Upper lobe of left lung (tissue), 4 donors: ENCODE measurements at regions not wholly inside any gene's neighbourhood (a gene's known extent, or its start where the extent isn't known, plus 50 kb on each side); places are given as distances from the start of the nearest gene placed in this dataset.
"Not testable (repeated sequence)": the region's sequence is repeated elsewhere in the genome, so short reads cannot be mapped to it uniquely, and the experiment has no call there.

Source experiments
- EP300 ChIP-seq, 4 donors: sonication (generic); formaldehyde crosslinking; IDR thresholded peaks; one replicate each; pipeline ENCODE4 v1.5.1; 2017; ENCODE audit warnings: antibody characterized with exemption in 4 of 4, control low read depth in 2 of 4
- POLR2A ChIP-seq, 4 donors: fragments of 450-650 bp; IDR thresholded peaks; one replicate each; pipeline ENCODE4 v1.5.1; 2016 to 2017; ENCODE audit warnings: antibody characterized with exemption in 4 of 4, mild to moderate bottlenecking in 2 of 4
- POLR2AphosphoS5 ChIP-seq, 2 donors: sonication (generic); formaldehyde crosslinking; IDR thresholded peaks; one replicate each; pipeline ENCODE4 v1.5.1; 2017; ENCODE audit warnings: antibody characterized with exemption in 2 of 2
- TF ChIP-seq, protein P1 (sequence below), 6 experiments: fragments of 450-650 bp in 4 of 6; fragments of 200-600 bp in 2 of 6; sonication (generic) in 2 of 6; IDR thresholded peaks; one replicate each; pipeline ENCODE4 v1.5.1; 2016 to 2019; ENCODE audit warnings: antibody characterized with exemption in 6 of 6

- not testable (repeated sequence) for TF ChIP-seq POLR2A, POLR2AphosphoS5, EP300 (IDR thresholded peaks at IDR 0.05)
- TF ChIP-seq, protein P1, sequence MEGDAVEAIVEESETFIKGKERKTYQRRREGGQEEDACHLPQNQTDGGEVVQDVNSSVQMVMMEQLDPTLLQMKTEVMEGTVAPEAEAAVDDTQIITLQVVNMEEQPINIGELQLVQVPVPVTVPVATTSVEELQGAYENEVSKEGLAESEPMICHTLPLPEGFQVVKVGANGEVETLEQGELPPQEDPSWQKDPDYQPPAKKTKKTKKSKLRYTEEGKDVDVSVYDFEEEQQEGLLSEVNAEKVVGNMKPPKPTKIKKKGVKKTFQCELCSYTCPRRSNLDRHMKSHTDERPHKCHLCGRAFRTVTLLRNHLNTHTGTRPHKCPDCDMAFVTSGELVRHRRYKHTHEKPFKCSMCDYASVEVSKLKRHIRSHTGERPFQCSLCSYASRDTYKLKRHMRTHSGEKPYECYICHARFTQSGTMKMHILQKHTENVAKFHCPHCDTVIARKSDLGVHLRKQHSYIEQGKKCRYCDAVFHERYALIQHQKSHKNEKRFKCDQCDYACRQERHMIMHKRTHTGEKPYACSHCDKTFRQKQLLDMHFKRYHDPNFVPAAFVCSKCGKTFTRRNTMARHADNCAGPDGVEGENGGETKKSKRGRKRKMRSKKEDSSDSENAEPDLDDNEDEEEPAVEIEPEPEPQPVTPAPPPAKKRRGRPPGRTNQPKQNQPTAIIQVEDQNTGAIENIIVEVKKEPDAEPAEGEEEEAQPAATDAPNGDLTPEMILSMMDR (IDR thresholded peaks at IDR 0.05) = not testable (repeated sequence)
These were observed 189.2 kb upstream of the IRF2BP2 start for GRCh38 chr1:234799021-234799689.
